ENCODE measurements at regions not wholly inside any gene's neighbourhood (a gene's known extent, or its start where the extent isn't known, plus 50 kb on each side); places are given as distances from the start of the nearest gene placed in this dataset.

- CTCF ChIA-PET (ENCODE audit: partially characterized antibody) = interaction anchor here (1.0 to 1.3 kb wide), 7 partner anchors 12 to 192 kb away, joined by 3 to 4 read pairs (median 3); no protein-coding TSS in a partner anchor
- no peak overlapping the region for H3K4me2 ChIP-seq (ENCODE audit: insufficient read depth in 1 of 2, low read depth in 2 of 2, low read length in 2 of 2)
Observed at GRCh38 chr3:150302246-150302645, 105.9 kb upstream of the TSC22D2 start.

More at GRCh38 chr3:150302246-150302645, 105.9 kb upstream of the TSC22D2 start:
- no peaks in the 10 kb centered on the region; the same call in 1 of the 2 replicates for H3K23me2 ChIP-seq (ENCODE audit: low read depth, low read length)
- H3K14ac ChIP-seq (ENCODE audit: insufficient read length) = no peak overlapping the region
- no peaks in the 10 kb centered on the region for H3K79me2 ChIP-seq (ENCODE audit: control insufficient read depth in 1 of 2, insufficient read depth in 2 of 2, low read length in 2 of 2)
- H3K79me1 ChIP-seq (ENCODE audit: low read depth, low read length) = no peaks in the 10 kb centered on the region
- no peak overlapping the region for H2AK5ac ChIP-seq (ENCODE audit: low read depth, low read length)
- no peak overlapping the region for H3K18ac ChIP-seq (ENCODE audit: extremely low read depth, low read length)
- H2AFZ ChIP-seq (ENCODE audit: low read length) = no peak overlapping the region
- no peaks in the 10 kb centered on the region for H4K20me1 ChIP-seq (replicated peaks in 1 of 2; ENCODE audit: control insufficient read depth in 1 of 2, insufficient read depth in 2 of 2, low read length in 2 of 2)
- no peaks in the 10 kb centered on the region for H3K4me1 ChIP-seq (replicated peaks in 1 of 4; ENCODE audit: control insufficient read depth in 3 of 4, insufficient read depth in 4 of 4, low read length in 3 of 4)
- H3K36me3 ChIP-seq (ENCODE audit: control insufficient read depth in 2 of 4, insufficient read depth in 4 of 4, low read length in 3 of 4) = no peaks in the 10 kb centered on the region
- no peak overlapping the region for H3K23ac ChIP-seq (ENCODE audit: insufficient read length)
- H4K91ac ChIP-seq (replicated peaks; ENCODE audit: insufficient read length, low read length) = no peak overlapping the region
- H2BK120ac ChIP-seq (replicated peaks; ENCODE audit: low read depth, low read length) = no peak overlapping the region
- no peak for TF ChIP-seq KDM5A (IDR thresholded peaks at IDR 0.05; ENCODE audit: low read length)
- no peak for TF ChIP-seq TEAD4 (IDR thresholded peaks at IDR 0.05; ENCODE audit: low read depth, low read length)
- TF ChIP-seq SP4 (IDR thresholded peaks at IDR 0.05; ENCODE audit: low read length) = no peak
- TF ChIP-seq MAFK (IDR thresholded peaks at IDR 0.05; ENCODE audit: low read depth, low read length) = no peak
- TF ChIP-seq RNF2 (IDR thresholded peaks at IDR 0.05; ENCODE audit: borderline replicate concordance, low read depth, low read length, missing control alignments, poor library complexity, severe bottlenecking) = no peak
- TF ChIP-seq BRCA1 (IDR thresholded peaks at IDR 0.05; ENCODE audit: low read depth, low read length) = no peak
- TF ChIP-seq SP2 (IDR thresholded peaks at IDR 0.05; ENCODE audit: low read length) = no peak
- TF ChIP-seq RXRA (IDR thresholded peaks at IDR 0.05; ENCODE audit: insufficient read depth, low read depth, low read length) = no peak
- no peak for TF ChIP-seq SIX5 (IDR thresholded peaks at IDR 0.05; ENCODE audit: low read depth, low read length)
- TF ChIP-seq CEBPB (IDR thresholded peaks at IDR 0.05; ENCODE audit: low read depth, low read length) = no peak
- TF ChIP-seq SRF (IDR thresholded peaks at IDR 0.05; ENCODE audit: low read depth, low read length) = no peak
- TF ChIP-seq JUND (IDR thresholded peaks at IDR 0.05; ENCODE audit: low read length) = no peak
- TF ChIP-seq RFX5 (IDR thresholded peaks at IDR 0.05; ENCODE audit: borderline replicate concordance, low read depth, low read length) = no peak
- no peak for TF ChIP-seq HDAC2 (IDR thresholded peaks at IDR 0.05; ENCODE audit: borderline replicate concordance in 1 of 2, low read depth in 2 of 2, low read length in 2 of 2)
- TF ChIP-seq EP300 (IDR thresholded peaks at IDR 0.05; ENCODE audit: borderline replicate concordance in 1 of 2, low read depth in 2 of 2, low read length in 2 of 2) = no peak
- TF ChIP-seq KDM1A (IDR thresholded peaks at IDR 0.05; ENCODE audit: borderline replicate concordance, low read length) = no peak
- no peak overlapping the region for H4K8ac ChIP-seq (ENCODE audit: extremely low read depth, insufficient read depth, low read length)
- H2BK5ac ChIP-seq (ENCODE audit: low read depth, low read length) = no peak overlapping the region
- no peak overlapping the region for H3K4me3 ChIP-seq (ENCODE audit: extremely low read depth in 1 of 4, insufficient read depth in 2 of 4, low read depth in 3 of 4, low read length in 4 of 4)
- POLR2A ChIA-PET (ENCODE audit: partially characterized antibody) = interaction anchor here (1.2 kb wide), 1 partner anchor 9 kb away, joined by 3 read pairs; no protein-coding TSS in a partner anchor
- no peak for FAIRE-seq
- H2BK20ac ChIP-seq (ENCODE audit: low read length) = no peak overlapping the region
- H3K56ac ChIP-seq (replicated peaks; ENCODE audit: insufficient read length, low read depth, low read length) = no peak overlapping the region
- no peak overlapping the region for H2BK12ac ChIP-seq (ENCODE audit: low read depth, low read length)
- no peak overlapping the region for H2BK15ac ChIP-seq (ENCODE audit: low read length)
- H3K9ac ChIP-seq (replicated peaks in 1 of 4; ENCODE audit: extremely low read depth in 1 of 4, low read depth in 3 of 4, low read length in 3 of 4) = no peak overlapping the region
- no peak overlapping the region for H4K5ac ChIP-seq (ENCODE audit: insufficient read length, low read depth, low read length)
- no peak overlapping the region for H3K27ac ChIP-seq (ENCODE audit: low read depth, low read length)
- no peak for DNase-seq (ENCODE audit: low read depth in 1 of 2, low spot score in 2 of 2)
- H3K4ac ChIP-seq (replicated peaks; ENCODE audit: insufficient read length, low read depth, low read length) = no peak overlapping the region
- no peaks in the 10 kb centered on the region for H3K9me3 ChIP-seq (ENCODE audit: insufficient read depth in 2 of 2, low read depth in 1 of 2, low read length in 1 of 2)
- no peaks in the 10 kb centered on the region for H3K27me3 ChIP-seq (replicated peaks in 1 of 4; ENCODE audit: control insufficient read depth in 3 of 4, extremely low read depth in 1 of 4, insufficient read depth in 3 of 4, low read length in 3 of 4)
